Nephron (organoid): ENCODE measurements at regions not wholly inside any gene's neighbourhood (a gene's known extent, or its start where the extent isn't known, plus 50 kb on each side); places are given as distances from the start of the nearest gene placed in this dataset.

Experiments used
- H3K27ac Mint-ChIP-seq, 3 experiments: 2 replicates each; pipeline ENCODE4 v1.8.0; 2020; ENCODE audit warnings: mixed read lengths in 3 of 3, mild to moderate bottlenecking in 2 of 3, moderate library complexity in 1 of 3
- H3K27me3 Mint-ChIP-seq: 2 replicates; pipeline ENCODE4 v1.8.0; 2021; ENCODE audit warnings: low read depth, mild to moderate bottlenecking, moderate library complexity, mixed read lengths
- H3K36me3 Mint-ChIP-seq: 2 replicates; pipeline ENCODE4 v1.8.0; 2020; ENCODE audit warnings: low read depth, mixed read lengths
- H3K4me1 Mint-ChIP-seq: 2 replicates; pipeline ENCODE4 v1.8.0; 2020; ENCODE audit warnings: mixed read lengths
- H3K4me3 Mint-ChIP-seq, 3 experiments: 2 replicates each; pipeline ENCODE4 v1.8.0; 2020; ENCODE audit warnings: mild to moderate bottlenecking in 3 of 3, mixed read lengths in 3 of 3, moderate library complexity in 2 of 3
- H3K9me3 Mint-ChIP-seq: 2 replicates; pipeline ENCODE4 v1.8.0; 2020; ENCODE audit warnings: mixed read lengths
- TF ChIP-seq, protein P1 (sequence below), 3 experiments: fragments of 200-600 bp; sonication (generic); IDR thresholded peaks; one replicate each; pipeline ENCODE4 v1.5.0; 2021; ENCODE audit warnings: antibody characterized with exemption in 3 of 3; ENCODE audit not compliant: unreplicated experiment in 3 of 3

DNA sequence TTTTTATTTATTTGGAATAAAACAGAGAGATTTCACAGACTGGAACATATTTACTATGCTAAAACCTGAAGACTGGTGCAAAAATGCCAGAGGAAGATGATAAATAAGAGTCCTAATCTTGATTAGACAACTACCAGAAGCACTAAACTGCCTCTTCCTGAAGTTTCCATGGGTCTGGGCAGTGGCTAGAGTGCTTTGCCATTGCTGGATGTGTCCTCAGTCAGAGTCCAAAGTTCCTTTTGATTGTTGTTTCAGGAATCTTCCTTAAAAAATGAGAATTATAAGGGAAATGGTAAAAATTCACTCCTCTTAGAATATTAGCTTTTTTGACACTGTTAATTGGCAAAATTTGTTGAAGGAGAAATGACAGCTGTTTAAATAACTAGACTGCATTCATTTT lies 86.3 kb upstream of the AHR start:
- Mint-ChIP-seq H3K27ac (no peak overlapping the region), H3K4me3 (no peak overlapping the region), H3K4me1 (no peaks in the 10 kb centered on the region), H3K9me3 (peaks cover 12% of the 10 kb centered on the region), H3K27me3 (no peaks in the 10 kb centered on the region), H3K36me3 (no peaks in the 10 kb centered on the region)
- TF ChIP-seq, protein P1, sequence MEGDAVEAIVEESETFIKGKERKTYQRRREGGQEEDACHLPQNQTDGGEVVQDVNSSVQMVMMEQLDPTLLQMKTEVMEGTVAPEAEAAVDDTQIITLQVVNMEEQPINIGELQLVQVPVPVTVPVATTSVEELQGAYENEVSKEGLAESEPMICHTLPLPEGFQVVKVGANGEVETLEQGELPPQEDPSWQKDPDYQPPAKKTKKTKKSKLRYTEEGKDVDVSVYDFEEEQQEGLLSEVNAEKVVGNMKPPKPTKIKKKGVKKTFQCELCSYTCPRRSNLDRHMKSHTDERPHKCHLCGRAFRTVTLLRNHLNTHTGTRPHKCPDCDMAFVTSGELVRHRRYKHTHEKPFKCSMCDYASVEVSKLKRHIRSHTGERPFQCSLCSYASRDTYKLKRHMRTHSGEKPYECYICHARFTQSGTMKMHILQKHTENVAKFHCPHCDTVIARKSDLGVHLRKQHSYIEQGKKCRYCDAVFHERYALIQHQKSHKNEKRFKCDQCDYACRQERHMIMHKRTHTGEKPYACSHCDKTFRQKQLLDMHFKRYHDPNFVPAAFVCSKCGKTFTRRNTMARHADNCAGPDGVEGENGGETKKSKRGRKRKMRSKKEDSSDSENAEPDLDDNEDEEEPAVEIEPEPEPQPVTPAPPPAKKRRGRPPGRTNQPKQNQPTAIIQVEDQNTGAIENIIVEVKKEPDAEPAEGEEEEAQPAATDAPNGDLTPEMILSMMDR (IDR thresholded peaks at IDR 0.05; ENCODE audit: unreplicated experiment in 3 of 3): no peak

DNA sequence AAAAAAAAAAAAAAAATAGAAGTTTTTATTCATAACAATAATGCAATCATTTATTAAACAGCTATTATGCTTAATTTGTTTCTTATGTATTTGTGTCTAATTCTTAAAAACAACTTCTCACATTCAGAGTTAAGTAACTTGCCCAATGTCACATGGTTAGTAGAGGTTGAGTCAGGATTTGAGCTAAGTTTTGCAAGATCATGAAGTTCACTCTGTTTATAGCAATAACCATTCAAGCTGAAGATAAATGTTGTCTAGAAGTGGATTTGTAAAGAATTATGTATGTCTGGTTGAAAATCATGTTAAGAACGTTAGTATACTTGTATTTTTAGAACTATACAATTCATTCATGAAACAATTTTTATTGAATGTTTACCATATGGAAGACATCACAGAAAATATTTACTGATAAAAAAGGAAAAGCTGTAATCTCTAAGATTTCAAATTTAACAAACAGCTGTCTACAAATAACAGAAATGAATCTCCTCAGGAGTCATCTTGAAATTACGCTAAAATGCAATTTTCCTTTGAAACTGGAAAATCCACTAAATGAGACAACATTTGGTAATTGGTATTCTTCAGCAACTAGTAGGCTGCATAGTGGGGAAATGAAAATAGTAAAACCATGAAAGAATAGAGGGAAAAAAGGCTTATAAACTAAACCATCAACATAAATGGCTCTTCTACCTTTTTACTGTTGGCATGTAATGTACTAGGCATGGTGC lies 70.5 kb upstream of the AHR start:
- TF ChIP-seq, protein P1 (IDR thresholded peaks at IDR 0.05; ENCODE audit: unreplicated experiment in 3 of 3): no peak

DNA sequence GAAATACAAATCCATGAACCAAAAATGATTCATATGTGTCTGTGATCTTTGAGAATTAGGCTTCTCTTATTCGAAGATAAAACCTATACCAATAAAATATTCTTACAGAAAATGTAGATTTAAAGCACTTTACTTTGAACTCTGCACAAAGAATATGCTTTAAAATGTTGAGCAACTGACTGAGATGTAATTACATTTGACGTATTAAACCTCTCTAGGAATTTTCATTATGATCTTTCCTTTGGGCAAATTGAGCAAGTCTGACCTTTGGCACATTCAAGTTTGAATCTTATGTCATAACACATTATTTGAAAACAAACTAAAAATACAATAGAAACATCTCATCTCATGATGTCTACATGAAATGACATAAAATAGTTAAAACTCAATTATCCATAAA lies 69.2 kb upstream of the AHR start:
- Mint-ChIP-seq H3K27me3 (no peaks in the 10 kb centered on the region), H3K36me3 (no peaks in the 10 kb centered on the region), H3K4me3 (no peak overlapping the region), H3K4me1 (no peaks in the 10 kb centered on the region), H3K9me3 (no peaks in the 10 kb centered on the region), H3K27ac (no peak overlapping the region)
- TF ChIP-seq, protein P1 (IDR thresholded peaks at IDR 0.05; ENCODE audit: unreplicated experiment in 3 of 3): no peak

More for the DNA sequence above, 70.5 kb upstream of the AHR start:
- H3K36me3 Mint-ChIP-seq: no peaks in the 10 kb centered on the region
- no peaks in the 10 kb centered on the region for H3K4me1 Mint-ChIP-seq
- no peaks in the 10 kb centered on the region for H3K27me3 Mint-ChIP-seq
- H3K9me3 Mint-ChIP-seq: no peaks in the 10 kb centered on the region
- H3K4me3 Mint-ChIP-seq: no peak overlapping the region
- no peak overlapping the region for H3K27ac Mint-ChIP-seq

DNA sequence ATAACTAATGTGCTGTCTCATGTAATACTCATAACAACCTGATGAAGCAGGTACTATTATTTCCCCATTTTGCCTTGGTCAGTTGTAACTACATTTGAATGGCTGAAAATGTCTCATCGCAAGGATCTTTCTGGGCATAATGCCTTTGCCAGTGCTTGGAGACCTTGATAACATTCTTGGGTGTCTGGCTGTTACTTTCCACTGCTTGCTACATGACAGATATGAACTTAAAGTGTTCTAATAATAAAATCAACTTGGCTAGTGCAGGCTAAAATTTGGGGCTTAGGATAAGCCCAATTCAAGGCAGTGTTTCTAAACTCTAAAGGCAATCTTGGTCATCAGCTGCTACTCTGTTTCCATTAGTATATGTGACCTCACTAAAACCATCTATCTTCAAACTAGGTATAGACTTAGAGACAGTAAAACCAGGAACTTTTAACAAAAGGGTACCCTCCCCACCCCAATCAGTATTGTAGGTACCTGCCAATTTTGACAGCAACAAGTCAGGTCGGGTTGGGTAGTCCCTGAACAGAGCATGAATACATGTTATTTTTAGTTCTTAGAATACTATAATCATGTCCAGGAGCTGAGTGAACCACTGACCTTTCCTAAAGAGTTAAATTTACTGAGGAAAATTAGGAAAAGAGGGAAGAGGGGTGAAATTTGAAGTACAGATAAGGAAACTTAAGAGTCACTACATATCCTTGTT lies 68.2 kb upstream of the AHR start:
- Mint-ChIP-seq H3K9me3 (no peaks in the 10 kb centered on the region), H3K4me3 (no peak overlapping the region), H3K27ac (no peak overlapping the region), H3K27me3 (no peaks in the 10 kb centered on the region), H3K36me3 (no peaks in the 10 kb centered on the region), H3K4me1 (no peaks in the 10 kb centered on the region)
- TF ChIP-seq, protein P1 (IDR thresholded peaks at IDR 0.05; ENCODE audit: unreplicated experiment in 3 of 3): no peak

DNA sequence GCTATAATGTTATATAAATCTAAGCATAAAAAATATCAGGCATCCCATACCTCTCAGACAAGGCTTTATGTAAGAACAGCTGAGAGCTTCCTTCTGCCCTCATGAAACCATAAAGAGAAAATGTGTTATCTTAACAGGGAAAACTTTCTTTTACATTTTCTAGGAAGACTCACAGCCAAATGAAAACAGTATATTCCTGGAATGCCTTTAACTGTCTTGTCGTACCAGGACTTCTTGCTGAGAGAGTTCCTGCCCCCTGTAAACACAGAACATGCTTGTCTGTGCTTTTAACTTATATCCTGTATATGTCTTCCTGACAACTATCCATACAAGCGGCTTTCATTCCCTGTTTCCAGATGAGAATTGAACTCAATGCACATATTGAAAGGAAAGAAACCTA lies 64.8 kb upstream of the AHR start:
- Mint-ChIP-seq H3K9me3 (no peaks in the 10 kb centered on the region), H3K27ac (peak overlapping the region in 1 of 3 experiments; percentile 13), H3K4me1 (no peaks in the 10 kb centered on the region), H3K27me3 (no peaks in the 10 kb centered on the region), H3K4me3 (no peak overlapping the region), H3K36me3 (no peaks in the 10 kb centered on the region)
- TF ChIP-seq, protein P1 (IDR thresholded peaks at IDR 0.05; ENCODE audit: unreplicated experiment in 3 of 3): no peak

DNA sequence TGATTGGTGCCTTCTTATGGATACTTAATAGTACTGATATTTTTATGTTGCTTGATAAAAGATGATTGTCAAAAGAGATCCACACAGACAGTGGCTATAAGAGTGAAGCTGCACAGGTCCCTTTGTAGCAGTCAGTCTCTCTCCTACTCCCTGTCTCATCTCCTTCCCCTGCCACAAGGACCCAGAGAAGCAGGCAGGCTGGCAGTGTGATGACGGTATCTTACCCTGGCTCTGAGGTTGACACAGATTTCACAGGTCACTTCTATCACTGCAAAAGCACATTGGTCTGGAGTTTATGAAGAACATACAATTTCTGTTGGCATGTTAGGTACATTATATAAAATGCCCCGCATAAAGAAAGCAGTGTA lies 64.4 kb upstream of the AHR start:
- no peaks in the 10 kb centered on the region for H3K36me3 Mint-ChIP-seq
- no peaks in the 10 kb centered on the region for H3K4me1 Mint-ChIP-seq

More for the DNA sequence above, 64.4 kb upstream of the AHR start:
- no peaks in the 10 kb centered on the region for H3K9me3 Mint-ChIP-seq
- H3K27ac Mint-ChIP-seq: peak overlapping the region in 1 of 3 experiments; percentile 13
- no peaks in the 10 kb centered on the region for H3K27me3 Mint-ChIP-seq
- TF ChIP-seq, protein P1 (IDR thresholded peaks at IDR 0.05; ENCODE audit: unreplicated experiment in 3 of 3): no peak
- no peak overlapping the region for H3K4me3 Mint-ChIP-seq
